Endodermal cell (in vitro differentiated cells): ENCODE measurements at regions not wholly inside any gene's neighbourhood (a gene's known extent, or its start where the extent isn't known, plus 50 kb on each side); places are given as distances from the start of the nearest gene placed in this dataset.

ENCODE experiments used
- DNase-seq: peaks from one replicate; pipeline ENCODE4 v3.0.0-alpha.2; 2017
- H3K27ac ChIP-seq: 2 replicates; pipeline ENCODE4 v1.5.1; 2013; ENCODE audit warnings: mild to moderate bottlenecking, low read depth, low read length, moderate library complexity
- H3K27me3 ChIP-seq: 2 replicates; pipeline ENCODE4 v1.6.1; 2013; ENCODE audit warnings: mild to moderate bottlenecking, low read length, moderate library complexity; ENCODE audit not compliant: insufficient read depth, control insufficient read depth, poor library complexity, severe bottlenecking
- H3K36me3 ChIP-seq: 2 replicates; pipeline ENCODE4 v1.7.0; 2013; ENCODE audit warnings: mild to moderate bottlenecking, low read length, moderate library complexity; ENCODE audit not compliant: control insufficient read depth, insufficient read depth
- H3K4me1 ChIP-seq: one replicate; pipeline ENCODE4 v1.7.0; 2013; ENCODE audit warnings: low read length; ENCODE audit not compliant: control insufficient read depth, insufficient read depth
- H3K4me3 ChIP-seq: 2 replicates; pipeline ENCODE4 v1.5.1; 2013; ENCODE audit warnings: mild to moderate bottlenecking, low read length, moderate library complexity
- H3K9ac ChIP-seq: 2 replicates; pipeline ENCODE4 v1.6.1; 2013; ENCODE audit warnings: mild to moderate bottlenecking, low read length, moderate library complexity; ENCODE audit not compliant: poor library complexity, severe bottlenecking; ENCODE audit errors: extremely low read depth
- H3K9me3 ChIP-seq: 2 replicates; pipeline ENCODE4 v1.6.1; 2013; ENCODE audit warnings: mild to moderate bottlenecking, low read length, moderate library complexity; ENCODE audit not compliant: control insufficient read depth
- H3K27ac Mint-ChIP-seq: 2 replicates; pipeline ENCODE4 v1.8.0; 2020; ENCODE audit warnings: mixed read lengths
- H3K27me3 Mint-ChIP-seq: 2 replicates; pipeline ENCODE4 v1.8.0; 2021; ENCODE audit warnings: mild to moderate bottlenecking, mixed read lengths; ENCODE audit not compliant: insufficient read depth
- H3K36me3 Mint-ChIP-seq: 2 replicates; pipeline ENCODE4 v1.8.0; 2020; ENCODE audit warnings: low read depth, mixed read lengths
- H3K4me1 Mint-ChIP-seq: 2 replicates; pipeline ENCODE4 v1.8.0; 2020; ENCODE audit warnings: mixed read lengths
- H3K4me3 Mint-ChIP-seq: 2 replicates; pipeline ENCODE4 v1.8.0; 2020; ENCODE audit warnings: mild to moderate bottlenecking, moderate library complexity, mixed read lengths
- H3K9me3 Mint-ChIP-seq: 2 replicates; pipeline ENCODE4 v1.8.0; 2020; ENCODE audit warnings: mild to moderate bottlenecking, mixed read lengths
- WGBS, 2 experiments: methylation state at CpG; one replicate each; pipeline versions ENCODE4 v1.1.5 to v1.1.7; 2013; ENCODE audit warnings: missing lambda C conversion rate in 2 of 2, mixed read lengths in 1 of 2; ENCODE audit not compliant: insufficient coverage in 1 of 2, insufficient read length in 1 of 2; 5-methylcytosine and 5-hydroxymethylcytosine counted together
- TF ChIP-seq, protein P1 (sequence below): fragments of 200-600 bp; sonication (generic); conservative IDR thresholded peaks from 2 replicates; pipeline ENCODE4 v1.5.0; 2021; ENCODE audit warnings: antibody characterized with exemption, mild to moderate bottlenecking

DNA sequence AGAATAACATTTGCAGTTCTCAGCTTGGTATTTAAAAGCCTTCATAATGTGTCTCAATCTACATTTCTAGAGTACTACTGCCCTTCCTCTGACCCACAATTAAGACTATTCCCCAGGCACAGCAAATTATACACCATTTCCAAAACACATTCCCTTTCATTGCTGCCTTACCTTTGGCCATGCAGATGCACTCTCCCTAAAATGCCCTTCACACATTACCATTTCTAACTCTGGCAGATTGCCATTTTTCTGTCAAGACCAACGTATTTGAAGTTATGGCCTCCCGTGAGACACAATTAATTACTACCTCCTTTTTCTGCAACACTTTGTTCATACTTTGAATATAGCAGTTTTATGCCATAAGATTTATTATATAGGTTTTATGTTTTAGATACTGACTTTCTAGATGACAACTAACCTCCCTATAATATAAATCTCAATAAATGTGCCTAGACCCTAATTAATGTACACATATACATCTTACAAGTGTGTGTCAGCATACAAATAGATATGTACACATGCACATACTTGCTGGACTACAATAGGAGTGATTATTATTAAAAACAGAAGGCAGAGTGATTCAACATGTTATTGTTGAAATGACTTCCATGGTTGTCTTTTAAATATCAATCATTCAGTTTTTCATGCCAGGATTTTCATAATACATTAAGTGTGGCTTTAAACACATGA, 2902.5 kb downstream of the PCDH9 start:
- no peaks in the 10 kb centered on the region for H3K4me1 ChIP-seq
- TF ChIP-seq, protein P1, sequence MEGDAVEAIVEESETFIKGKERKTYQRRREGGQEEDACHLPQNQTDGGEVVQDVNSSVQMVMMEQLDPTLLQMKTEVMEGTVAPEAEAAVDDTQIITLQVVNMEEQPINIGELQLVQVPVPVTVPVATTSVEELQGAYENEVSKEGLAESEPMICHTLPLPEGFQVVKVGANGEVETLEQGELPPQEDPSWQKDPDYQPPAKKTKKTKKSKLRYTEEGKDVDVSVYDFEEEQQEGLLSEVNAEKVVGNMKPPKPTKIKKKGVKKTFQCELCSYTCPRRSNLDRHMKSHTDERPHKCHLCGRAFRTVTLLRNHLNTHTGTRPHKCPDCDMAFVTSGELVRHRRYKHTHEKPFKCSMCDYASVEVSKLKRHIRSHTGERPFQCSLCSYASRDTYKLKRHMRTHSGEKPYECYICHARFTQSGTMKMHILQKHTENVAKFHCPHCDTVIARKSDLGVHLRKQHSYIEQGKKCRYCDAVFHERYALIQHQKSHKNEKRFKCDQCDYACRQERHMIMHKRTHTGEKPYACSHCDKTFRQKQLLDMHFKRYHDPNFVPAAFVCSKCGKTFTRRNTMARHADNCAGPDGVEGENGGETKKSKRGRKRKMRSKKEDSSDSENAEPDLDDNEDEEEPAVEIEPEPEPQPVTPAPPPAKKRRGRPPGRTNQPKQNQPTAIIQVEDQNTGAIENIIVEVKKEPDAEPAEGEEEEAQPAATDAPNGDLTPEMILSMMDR: no peak
- 87% methylated on average over 2 of the region's 2 CpGs; no CpG with 5 or more reads in 1 of the 2 experiments for WGBS, 2 experiments
- no peak for DNase-seq
- H3K27me3 ChIP-seq: no peaks in the 10 kb centered on the region
- no peak overlapping the region for H3K4me3 Mint-ChIP-seq
- H3K9me3 Mint-ChIP-seq: no peaks in the 10 kb centered on the region
- no peaks in the 10 kb centered on the region for H3K4me1 Mint-ChIP-seq
- no peaks in the 10 kb centered on the region for H3K36me3 ChIP-seq
- H3K27ac Mint-ChIP-seq: no peak overlapping the region
- no peak overlapping the region for H3K9ac ChIP-seq
- H3K36me3 Mint-ChIP-seq: no peaks in the 10 kb centered on the region
- H3K27me3 Mint-ChIP-seq: no peaks in the 10 kb centered on the region
- H3K4me3 ChIP-seq: no peak overlapping the region
- no peaks in the 10 kb centered on the region for H3K9me3 ChIP-seq
- no peak overlapping the region for H3K27ac ChIP-seq

DNA sequence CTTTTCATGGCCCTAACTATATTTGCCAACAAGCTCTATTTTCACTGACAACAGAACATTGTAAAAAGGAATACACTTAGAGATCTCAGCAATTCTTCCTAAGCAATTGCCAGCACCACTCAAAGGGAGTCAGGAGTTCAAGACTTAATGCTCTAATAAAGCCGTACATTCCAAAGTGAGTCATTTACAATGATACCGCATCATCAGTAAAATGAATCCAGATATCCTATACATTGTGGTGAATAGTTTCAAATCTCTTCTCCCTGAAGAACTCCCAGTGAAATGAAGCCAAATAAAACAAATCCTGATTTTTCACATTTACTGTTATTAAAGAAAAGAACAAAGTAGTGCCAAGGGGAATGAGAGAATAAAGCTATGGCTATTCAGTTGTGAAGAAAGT, 2898.7 kb upstream of the PCDH20 start:
- no peak overlapping the region for H3K27ac ChIP-seq
- no peaks in the 10 kb centered on the region for H3K9me3 Mint-ChIP-seq

DNA sequence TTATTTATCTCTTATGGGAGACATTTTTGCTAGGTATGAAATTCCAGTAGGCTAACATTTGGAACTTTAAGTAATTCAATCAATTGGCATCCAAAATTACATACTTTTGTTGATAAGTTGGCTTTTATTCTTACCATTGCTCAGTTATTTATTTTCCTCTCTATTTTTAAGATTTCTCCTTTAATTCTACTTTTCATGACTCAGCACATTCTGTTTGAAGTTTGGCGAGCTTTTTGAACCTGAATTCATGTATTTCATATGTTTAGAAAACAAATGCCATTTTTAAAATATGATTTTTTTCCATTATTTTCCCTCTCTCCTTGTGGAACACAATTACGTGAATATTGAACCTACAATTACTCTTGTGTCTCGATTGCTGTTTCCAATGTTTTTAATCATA, 2896.3 kb upstream of the PCDH20 start:
- H3K4me1 Mint-ChIP-seq: no peaks in the 10 kb centered on the region
- TF ChIP-seq, protein P1: no peak
- H3K27ac Mint-ChIP-seq: no peak overlapping the region

More for the DNA sequence above, 2898.7 kb upstream of the PCDH20 start:
- Mint-ChIP-seq H3K27ac (no peak overlapping the region), H3K36me3 (no peaks in the 10 kb centered on the region), H3K4me3 (no peak overlapping the region), H3K4me1 (no peaks in the 10 kb centered on the region), H3K27me3 (no peaks in the 10 kb centered on the region)
- Histone ChIP-seq H3K4me1 (no peaks in the 10 kb centered on the region), H3K27me3 (no peaks in the 10 kb centered on the region), H3K4me3 (no peak overlapping the region), H3K9ac (no peak overlapping the region), H3K9me3 (no peaks in the 10 kb centered on the region), H3K36me3 (no peaks in the 10 kb centered on the region)
- 96% methylated on average over 2 of the region's 2 CpGs; no CpG with 5 or more reads in 1 of the 2 experiments for WGBS, 2 experiments
- TF ChIP-seq, protein P1: no peak
- no peak for DNase-seq

More for the DNA sequence above, 2896.3 kb upstream of the PCDH20 start:
- no peaks in the 10 kb centered on the region for H3K36me3 ChIP-seq
- H3K9me3 Mint-ChIP-seq: no peaks in the 10 kb centered on the region
- no peaks in the 10 kb centered on the region for H3K27me3 Mint-ChIP-seq
- H3K36me3 Mint-ChIP-seq: no peaks in the 10 kb centered on the region
- DNase-seq: no peak
- no peak overlapping the region for H3K27ac ChIP-seq
- H3K4me3 Mint-ChIP-seq: no peak overlapping the region
- WGBS, 2 experiments: 77 to 100% methylated on average over 1 to 3 of the region's 3 CpGs
- H3K4me3 ChIP-seq: no peak overlapping the region
- no peaks in the 10 kb centered on the region for H3K4me1 ChIP-seq
- H3K9ac ChIP-seq: no peak overlapping the region
- H3K27me3 ChIP-seq: no peaks in the 10 kb centered on the region
- no peaks in the 10 kb centered on the region for H3K9me3 ChIP-seq
